ENCODE measurements at regions not wholly inside any gene's neighbourhood (a gene's known extent, or its start where the extent isn't known, plus 50 kb on each side); places are given as distances from the start of the nearest gene placed in this dataset.

DNA sequence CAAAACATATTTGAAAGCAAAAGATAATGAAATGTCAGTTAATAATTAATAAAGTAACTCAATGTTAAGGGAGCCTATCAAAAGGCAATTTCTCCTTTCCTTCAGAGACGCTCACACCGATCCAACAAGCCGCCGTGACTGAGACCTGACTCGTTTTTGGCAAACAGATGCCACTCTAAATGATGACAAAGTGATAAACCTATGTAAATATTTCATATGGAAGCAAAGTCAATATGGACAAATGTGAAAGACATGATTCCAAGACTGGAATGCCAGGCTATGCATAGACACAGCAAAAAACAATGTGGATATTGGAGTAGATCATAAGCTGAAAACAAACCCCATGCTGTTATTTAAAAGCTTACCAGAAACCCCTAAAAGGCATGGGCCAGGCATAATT, 137.2 kb upstream of the SUCLG2 start:
- TF ChIP-seq CTCF (IDR thresholded peaks at IDR 0.05; ENCODE audit: low read depth, low read length), result no peak
- no peak for TF ChIP-seq POLR2A (IDR thresholded peaks at IDR 0.05; ENCODE audit: extremely low read depth, insufficient read length)
- no peak for TF ChIP-seq MAX (IDR thresholded peaks at IDR 0.05; ENCODE audit: low read depth, low read length)
- no peak for TF ChIP-seq MYC (IDR thresholded peaks at IDR 0.05; ENCODE audit: low read depth, low read length)

Measured in NB4 (cell line).